GM21717 (cell line): ENCODE measurements at regions not wholly inside any gene's neighbourhood (a gene's known extent, or its start where the extent isn't known, plus 50 kb on each side); places are given as distances from the start of the nearest gene placed in this dataset.
A peak's percentile ranks its signal among the peaks of the same experiment; 100 is the strongest.
"Not testable (repeated sequence)": the region's sequence is repeated elsewhere in the genome, so short reads cannot be mapped to it uniquely, and the experiment has no call there.

Experiments used
- ATAC-seq: cut with Tn5 transposase; IDR thresholded peaks from one replicate; pipeline ENCODE4 v1.9.1; 2021; ENCODE audit warnings: mild to moderate bottlenecking, moderate library complexity; ENCODE audit not compliant: unreplicated experiment

DNA sequence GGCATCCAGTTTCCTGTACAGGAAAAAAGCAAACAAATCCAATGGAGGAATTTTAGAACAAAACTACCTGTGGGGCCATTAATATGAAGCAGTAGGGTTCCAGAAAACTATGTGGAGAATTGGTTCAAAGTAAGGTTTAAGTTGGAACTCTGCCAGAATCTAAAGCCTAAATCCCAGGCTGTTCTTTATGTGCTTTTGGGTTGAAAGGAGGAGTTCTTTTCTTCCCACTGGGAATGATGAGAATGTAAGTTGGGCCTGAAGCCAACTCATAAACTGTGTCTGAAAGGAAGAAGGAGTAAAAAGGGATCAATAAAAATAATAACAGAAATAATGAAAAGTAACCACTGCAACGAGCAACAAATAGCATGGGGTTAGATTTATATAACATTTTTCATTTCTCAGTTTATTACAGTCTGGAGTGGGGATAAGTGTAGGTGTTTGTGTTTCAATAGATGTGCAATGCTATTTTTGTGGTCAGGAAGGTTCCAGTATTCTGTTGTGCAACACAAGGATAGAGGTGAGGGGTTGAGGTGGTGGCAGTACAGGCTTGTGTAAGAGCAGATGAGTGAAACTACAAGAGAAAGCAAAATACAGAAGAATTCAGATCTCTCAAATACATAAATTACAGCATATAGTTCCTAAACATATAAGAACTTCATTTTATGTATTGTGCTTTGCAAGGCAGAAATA lies 373.6 kb downstream of the EMP1 start:
- no peak for ATAC-seq

DNA sequence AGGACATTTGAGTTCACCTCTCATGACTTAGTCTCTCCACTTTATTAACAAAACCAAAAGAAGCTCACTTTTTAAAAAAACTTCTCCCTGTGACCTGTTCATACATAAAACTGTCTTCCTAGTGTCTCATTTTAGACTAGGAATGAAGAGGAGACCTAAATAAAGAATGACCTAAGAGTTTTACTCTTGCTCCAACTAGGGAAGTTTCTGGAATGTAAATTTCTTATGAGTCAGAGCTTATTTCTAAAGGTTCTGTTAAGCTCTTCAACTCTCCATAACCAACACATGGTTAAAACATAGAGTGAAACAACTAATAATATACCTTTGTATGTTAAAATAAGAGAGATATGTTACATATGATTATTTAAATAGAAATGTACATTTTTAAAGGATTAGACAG lies 369.8 kb downstream of the EMP1 start:
- ATAC-seq = no peak

- no peak for ATAC-seq
These were observed 367.8 kb downstream of the EMP1 start for GRCh38 chr12:13564266-13564810.

- no peak for ATAC-seq
These were observed 367.2 kb downstream of the EMP1 start for GRCh38 chr12:13563743-13564125.

- ATAC-seq = no peak
These were observed 366.6 kb downstream of the EMP1 start for GRCh38 chr12:13562915-13563742.

DNA sequence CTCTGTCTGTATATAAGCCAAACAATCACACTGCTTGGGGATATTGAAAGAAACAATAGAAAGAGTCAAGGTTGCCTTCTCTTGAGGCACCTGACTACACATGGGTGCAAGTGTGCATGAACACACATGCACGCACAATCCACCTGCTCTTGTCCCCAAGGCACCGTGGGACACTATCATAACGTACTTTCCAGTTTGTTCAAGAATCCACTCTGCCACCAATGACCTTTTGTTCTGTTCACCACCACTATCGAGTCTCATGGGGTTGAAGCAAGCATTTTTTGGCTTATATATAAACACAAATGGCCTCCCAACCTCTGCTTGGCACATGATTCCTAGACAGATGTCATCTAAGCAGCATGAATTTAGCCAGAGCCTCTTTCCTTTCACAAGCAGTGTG lies 365.4 kb downstream of the EMP1 start:
- ATAC-seq = no peak

DNA sequence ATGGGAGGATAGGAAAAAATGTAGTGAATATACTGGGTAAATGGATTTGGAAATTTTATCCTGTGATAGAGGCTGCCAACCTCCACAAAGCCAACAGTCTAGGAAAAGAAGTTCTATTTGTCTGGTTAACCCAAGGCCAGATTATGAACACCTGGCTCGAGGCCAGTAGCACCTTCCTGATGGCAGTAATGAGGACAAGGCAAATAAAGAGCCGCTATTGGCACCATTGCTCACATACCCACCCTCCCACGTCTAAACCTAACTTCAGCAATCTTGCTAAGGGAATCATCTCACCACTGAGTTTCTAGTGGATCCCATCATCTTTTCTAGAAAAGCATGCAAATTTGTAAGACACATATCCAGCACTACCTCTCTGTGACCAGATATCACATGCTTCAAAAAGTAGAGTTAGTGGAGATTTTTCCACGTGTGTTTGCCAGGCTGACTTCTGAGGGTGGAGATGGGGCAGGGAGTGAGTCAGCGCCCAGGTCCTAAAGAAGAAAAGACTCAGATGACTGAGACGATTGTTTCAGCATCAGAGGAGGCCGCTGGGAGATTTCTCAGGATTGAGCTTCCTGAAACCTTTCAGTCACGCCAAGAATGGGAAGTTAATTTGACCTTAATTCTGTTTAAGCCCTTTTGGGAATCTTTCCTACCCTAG lies 362.9 kb downstream of the EMP1 start:
- no peak for ATAC-seq

DNA sequence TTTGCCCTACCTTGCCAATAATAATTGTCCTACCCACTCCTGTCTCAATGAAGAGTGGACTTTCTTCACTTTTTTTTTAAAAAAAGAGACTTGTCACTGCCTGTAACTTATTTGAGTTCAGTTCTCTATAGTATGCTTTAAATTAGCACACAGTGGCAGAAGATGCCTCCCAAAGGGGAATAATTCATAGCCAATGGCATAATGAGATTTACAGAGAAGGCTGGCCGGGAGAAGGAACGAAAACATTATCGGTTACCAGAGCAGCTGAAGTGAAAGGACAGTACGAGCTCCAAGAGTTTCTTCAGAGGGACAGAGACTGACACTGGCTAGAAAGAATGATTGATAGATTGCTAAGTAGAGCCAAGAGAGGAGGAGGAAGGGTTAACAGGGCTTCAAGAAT lies 356.3 kb downstream of the EMP1 start:
- ATAC-seq = no peak

DNA sequence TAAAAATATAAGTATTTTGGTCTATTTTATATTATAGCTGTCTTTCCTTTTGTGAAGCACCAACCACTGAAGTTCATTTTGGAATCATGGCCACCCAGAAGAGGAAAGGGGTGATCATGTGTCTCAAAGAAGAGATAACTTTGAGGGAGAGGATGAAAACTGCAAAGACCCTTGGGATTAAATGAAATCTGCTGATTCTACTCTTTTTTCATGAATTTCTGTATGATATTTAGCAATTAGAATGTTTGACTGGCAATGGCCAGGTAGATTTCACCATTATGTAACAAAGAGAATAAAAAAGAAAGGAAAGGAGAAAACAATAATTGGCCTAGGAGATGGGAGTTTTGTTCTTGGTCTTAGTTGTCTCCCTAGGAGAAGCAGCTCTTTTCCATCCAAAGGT lies 350.8 kb downstream of the EMP1 start:
- ATAC-seq = no peak

DNA sequence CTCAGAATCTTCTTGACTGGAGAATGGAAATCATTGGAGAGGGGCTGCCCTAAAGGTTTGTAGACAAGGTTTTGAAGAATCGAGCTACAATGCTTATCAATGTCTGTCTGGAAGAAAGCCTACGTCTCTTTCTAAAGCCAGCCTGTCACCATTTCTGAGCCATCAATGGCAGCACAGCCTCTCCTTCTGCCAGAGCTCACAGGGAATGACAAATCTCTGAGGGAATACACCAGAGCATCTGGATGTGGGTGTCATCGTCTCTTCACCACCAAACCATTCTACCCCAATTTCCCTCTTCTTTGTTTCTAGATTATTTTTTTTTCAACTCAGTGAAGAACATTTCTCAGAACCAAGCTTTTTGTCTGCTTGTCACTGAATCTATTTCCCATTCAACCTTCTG lies 349.7 kb downstream of the EMP1 start:
- ATAC-seq = no peak

DNA sequence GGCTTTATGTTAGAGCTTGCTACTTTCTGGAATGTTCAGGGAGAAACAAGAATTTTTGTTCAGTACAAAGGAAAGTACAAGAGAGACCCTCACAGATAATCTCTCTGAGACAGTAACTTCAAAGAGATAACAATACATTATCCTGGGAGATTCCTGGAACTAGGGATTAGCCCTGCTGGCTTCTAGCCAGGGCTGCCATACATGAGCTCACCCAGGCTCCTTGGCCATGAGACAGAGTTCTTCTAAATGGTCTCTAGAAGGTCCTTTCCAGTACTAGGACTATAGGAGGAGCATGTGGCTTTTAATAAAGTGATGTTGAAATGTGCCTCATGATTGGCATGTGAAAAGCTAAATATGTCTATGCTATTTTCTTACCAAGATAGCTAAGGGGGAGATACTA lies 342.5 kb downstream of the EMP1 start:
- ATAC-seq = no peak

DNA sequence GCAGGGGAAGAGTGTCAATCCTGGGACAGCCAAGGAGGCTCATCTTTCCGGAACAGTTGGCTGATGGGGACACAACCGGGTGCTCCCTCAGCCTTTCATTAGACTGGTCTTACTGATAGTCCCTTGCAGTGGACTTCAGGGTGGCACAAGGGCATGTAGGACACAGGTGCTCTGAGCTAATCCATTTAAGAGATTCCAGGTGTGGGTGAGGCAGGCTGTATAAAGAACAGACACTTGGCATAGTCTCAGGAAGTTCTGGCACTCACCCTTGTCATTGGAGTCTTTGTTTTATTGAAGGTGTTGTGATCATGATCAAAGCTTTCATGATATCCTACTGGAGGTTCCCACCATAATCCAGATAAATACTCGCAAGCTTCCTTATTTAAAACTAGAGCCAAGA lies 341.6 kb downstream of the EMP1 start:
- ATAC-seq = no peak

DNA sequence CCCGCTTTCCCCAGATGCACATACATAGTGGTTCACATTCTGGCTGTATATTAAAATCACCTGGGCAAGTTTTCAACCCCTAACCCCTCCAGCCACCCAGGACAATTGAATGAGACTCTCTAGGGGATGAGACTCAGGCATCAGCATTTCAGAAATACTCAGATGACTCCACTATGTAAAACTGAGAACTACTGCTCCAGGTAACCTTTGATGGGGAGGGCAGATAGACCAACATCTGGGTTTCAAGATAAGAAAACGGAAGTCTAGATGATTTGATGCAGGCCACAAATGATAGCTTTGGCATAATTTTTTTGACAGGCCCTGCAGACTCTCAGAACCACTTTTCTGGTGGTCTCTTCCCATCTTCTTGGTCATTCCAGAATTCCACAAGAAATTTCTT lies 341.1 kb downstream of the EMP1 start:
- ATAC-seq = peak; percentile 45

DNA sequence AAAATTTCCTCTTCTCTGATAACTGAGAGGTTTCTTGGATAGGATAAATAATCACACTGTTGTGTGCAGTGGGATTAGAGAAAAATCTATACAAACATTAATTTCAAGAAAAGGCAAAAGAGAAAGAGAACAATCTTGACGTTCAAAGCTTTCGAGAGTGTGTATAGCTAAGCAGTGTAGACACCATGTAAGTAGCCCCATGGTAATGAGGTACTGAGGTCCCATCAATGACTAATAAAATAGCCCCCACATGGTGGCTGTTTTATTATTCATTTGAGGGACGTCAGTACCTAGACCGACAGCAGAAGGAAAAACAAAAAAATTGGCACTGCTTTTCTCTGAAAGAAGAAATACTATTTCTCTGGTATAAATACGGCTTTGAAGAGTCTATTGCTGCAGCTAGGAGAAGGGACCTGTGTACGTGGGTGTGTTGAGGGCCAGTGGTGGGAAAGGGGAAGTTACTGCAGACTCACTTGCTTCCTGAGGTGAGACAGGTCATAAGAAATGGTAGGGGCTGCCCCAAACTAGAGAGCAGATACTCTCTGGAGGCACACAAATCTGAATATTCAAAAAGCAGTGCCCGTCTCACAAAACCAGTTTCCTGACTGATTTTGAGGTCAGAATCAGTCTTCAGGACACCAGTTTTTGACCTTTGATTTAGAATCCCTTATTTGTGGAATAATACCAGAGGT lies 339.8 kb downstream of the EMP1 start:
- ATAC-seq = peak; percentile 92

GRCh38 chr12:13534645-13535398 lies 338.3 kb downstream of the EMP1 start:
- no peak for ATAC-seq

- no peak for ATAC-seq
These were observed 337.7 kb downstream of the EMP1 start for GRCh38 chr12:13534242-13534641.

- ATAC-seq = no peak
These were observed 334.4 kb downstream of the EMP1 start for GRCh38 chr12:13530966-13531365.

GRCh38 chr12:13526185-13526921 lies 329.8 kb downstream of the EMP1 start:
- ATAC-seq = not testable (repeated sequence)

- no peak for ATAC-seq
These were observed 327.2 kb downstream of the EMP1 start for GRCh38 chr12:13523536-13524307.
